ENCODE measurements at regions not wholly inside any gene's neighbourhood (a gene's known extent, or its start where the extent isn't known, plus 50 kb on each side); places are given as distances from the start of the nearest gene placed in this dataset.

GRCh38 chr4:71162386-71162785 lies 168.9 kb downstream of the DCK start:
- DNase-seq, result no peak

GRCh38 chr4:71163317-71163716 lies 169.9 kb downstream of the DCK start:
- no peak for DNase-seq

GRCh38 chr4:71167083-71167482 lies 171.7 kb upstream of the SLC4A4 start:
- no peak for DNase-seq

GRCh38 chr4:71171592-71171991 lies 167.2 kb upstream of the SLC4A4 start:
- DNase-seq, result no peak

GRCh38 chr4:71181332-71181731 lies 157.5 kb upstream of the SLC4A4 start:
- DNase-seq, result no peak

GRCh38 chr4:71184195-71184781 lies 154.5 kb upstream of the SLC4A4 start:
- peak; percentile 33 for DNase-seq

- DNase-seq, result no peak
Measured at GRCh38 chr4:71185037-71185436, 153.8 kb upstream of the SLC4A4 start.

- DNase-seq, result no peak
Measured at GRCh38 chr4:71186257-71186565, 152.6 kb upstream of the SLC4A4 start.

GRCh38 chr4:71186566-71187403 lies 152.0 kb upstream of the SLC4A4 start:
- no peak for DNase-seq

GRCh38 chr4:71187404-71188155 lies 151.2 kb upstream of the SLC4A4 start:
- DNase-seq, result no peak

GRCh38 chr4:71188156-71188640 lies 150.6 kb upstream of the SLC4A4 start:
- DNase-seq, result no peak

- DNase-seq, result no peak
Measured at GRCh38 chr4:71188951-71189350, 149.9 kb upstream of the SLC4A4 start.

GRCh38 chr4:71189471-71189870 lies 149.3 kb upstream of the SLC4A4 start:
- DNase-seq, result no peak

- DNase-seq, result no peak
Measured at GRCh38 chr4:71194454-71194853, 144.4 kb upstream of the SLC4A4 start.

GRCh38 chr4:71195924-71196323 lies 142.9 kb upstream of the SLC4A4 start:
- DNase-seq, result no peak

- DNase-seq, result no peak
Measured at GRCh38 chr4:71198958-71199357, 139.9 kb upstream of the SLC4A4 start.

- DNase-seq, result no peak
Measured at GRCh38 chr4:71201057-71201456, 137.8 kb upstream of the SLC4A4 start.

GRCh38 chr4:71201817-71202576 lies 136.8 kb upstream of the SLC4A4 start:
- DNase-seq, result no peak

- no peak for DNase-seq
Measured at GRCh38 chr4:71202705-71203104, 136.1 kb upstream of the SLC4A4 start.

- no peak for DNase-seq
Measured at GRCh38 chr4:71204056-71204455, 134.8 kb upstream of the SLC4A4 start.

- DNase-seq, result no peak
Measured at GRCh38 chr4:71206763-71207162, 132.1 kb upstream of the SLC4A4 start.

GRCh38 chr4:71209161-71209560 lies 129.7 kb upstream of the SLC4A4 start:
- no peak for DNase-seq

GRCh38 chr4:71210823-71211222 lies 128.0 kb upstream of the SLC4A4 start:
- no peak for DNase-seq

Data from NCI-H446 treated with DMSO at 0.1 percent for 48 hours (cell line).